Testis (tissue), 2 donors: ENCODE measurements at regions not wholly inside any gene's neighbourhood (a gene's known extent, or its start where the extent isn't known, plus 50 kb on each side); places are given as distances from the start of the nearest gene placed in this dataset.

ENCODE experiments used
- DNase-seq: peaks from one replicate; pipeline ENCODE4 v3.0.0-alpha.2; 2019
- H3K27ac ChIP-seq, 2 donors: fragments of 200-600 bp; sonication (generic); one replicate each; pipeline ENCODE4 v1.5.1; 2019
- H3K27me3 ChIP-seq: fragments of 200-600 bp; sonication (generic); one replicate; pipeline ENCODE4 v1.5.1; 2019
- H3K36me3 ChIP-seq: fragments of 200-600 bp; sonication (generic); one replicate; pipeline ENCODE4 v1.5.1; 2017; ENCODE audit warnings: low read depth; ENCODE audit errors: missing control alignments
- H3K4me1 ChIP-seq: fragments of 200-600 bp; sonication (generic); one replicate; pipeline ENCODE4 v1.5.1; 2019
- H3K4me3 ChIP-seq, 2 donors: fragments of 200-600 bp; sonication (generic); one replicate each; pipeline ENCODE4 v1.5.1; 2017 to 2019
- H3K9me3 ChIP-seq: fragments of 200-600 bp; sonication (generic); one replicate; pipeline ENCODE4 v1.5.1; 2017
- POLR2A ChIP-seq: fragments of 450-650 bp; IDR thresholded peaks from one replicate; pipeline ENCODE4 v1.6.1; 2017; ENCODE audit warnings: antibody characterized with exemption, mild to moderate bottlenecking, moderate library complexity
- WGBS, 2 donors: methylation state at CpG; one replicate each; pipeline ENCODE4 v1.1.5; 2018; 5-methylcytosine and 5-hydroxymethylcytosine counted together
- intact Hi-C: fragments of 100-400 bp; cut with DNase I; formaldehyde crosslinking; loops from one replicate; pipeline ENCODE4 v1.15.1; 2023; ENCODE audit warnings: low total_unique reads
- TF ChIP-seq, protein P1 (sequence below), 3 experiments: fragments of 450-650 bp in 2 of 3; fragments of 200-600 bp in 1 of 3; sonication (generic) in 1 of 3; IDR thresholded peaks; one replicate each; pipeline ENCODE4 v1.5.1; 2016 to 2019; ENCODE audit warnings: antibody characterized with exemption in 3 of 3, mild to moderate bottlenecking in 2 of 3, moderate library complexity in 1 of 3

DNA sequence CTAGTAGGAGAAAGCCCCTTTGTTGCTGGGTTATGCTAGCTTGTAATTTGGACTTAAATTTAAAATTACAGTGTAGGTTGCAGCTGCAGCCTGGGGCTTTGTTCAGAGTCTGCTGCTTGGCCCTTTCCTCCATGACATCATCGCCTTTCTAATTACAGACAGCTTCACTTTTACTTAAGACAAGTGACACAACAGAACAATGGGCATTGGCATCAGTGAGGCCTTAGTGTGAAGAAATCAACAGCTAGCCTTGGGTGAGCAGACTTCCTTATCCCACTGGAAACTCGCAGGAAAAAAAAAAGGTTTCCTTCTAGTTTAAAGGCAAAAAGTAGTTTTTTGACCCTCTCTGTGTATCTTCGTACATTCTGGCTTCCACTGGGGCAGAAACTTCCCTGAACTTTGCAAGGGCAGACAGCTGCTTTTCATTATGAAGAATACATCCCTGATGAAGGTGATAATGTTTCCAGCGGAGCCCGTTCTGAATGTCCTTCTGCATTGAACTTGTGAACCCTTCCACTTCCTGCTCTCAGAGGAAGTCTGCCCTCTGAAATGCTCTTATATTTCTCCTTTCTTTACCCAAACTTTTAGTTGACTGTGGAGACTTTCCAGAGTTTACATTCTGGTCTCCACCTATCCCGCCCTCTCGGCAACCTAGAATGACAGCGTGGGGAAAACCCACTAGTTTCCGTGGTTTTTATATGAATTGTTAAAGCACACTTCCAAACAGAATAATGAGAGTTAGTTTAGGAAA, 123.2 kb upstream of the FAM9C start:
- H3K4me1 ChIP-seq = no peaks in the 10 kb centered on the region
- H3K27me3 ChIP-seq = no peaks in the 10 kb centered on the region
- no peaks in the 10 kb centered on the region for H3K9me3 ChIP-seq
- H3K36me3 ChIP-seq = no peaks in the 10 kb centered on the region
- TF ChIP-seq, protein P1, sequence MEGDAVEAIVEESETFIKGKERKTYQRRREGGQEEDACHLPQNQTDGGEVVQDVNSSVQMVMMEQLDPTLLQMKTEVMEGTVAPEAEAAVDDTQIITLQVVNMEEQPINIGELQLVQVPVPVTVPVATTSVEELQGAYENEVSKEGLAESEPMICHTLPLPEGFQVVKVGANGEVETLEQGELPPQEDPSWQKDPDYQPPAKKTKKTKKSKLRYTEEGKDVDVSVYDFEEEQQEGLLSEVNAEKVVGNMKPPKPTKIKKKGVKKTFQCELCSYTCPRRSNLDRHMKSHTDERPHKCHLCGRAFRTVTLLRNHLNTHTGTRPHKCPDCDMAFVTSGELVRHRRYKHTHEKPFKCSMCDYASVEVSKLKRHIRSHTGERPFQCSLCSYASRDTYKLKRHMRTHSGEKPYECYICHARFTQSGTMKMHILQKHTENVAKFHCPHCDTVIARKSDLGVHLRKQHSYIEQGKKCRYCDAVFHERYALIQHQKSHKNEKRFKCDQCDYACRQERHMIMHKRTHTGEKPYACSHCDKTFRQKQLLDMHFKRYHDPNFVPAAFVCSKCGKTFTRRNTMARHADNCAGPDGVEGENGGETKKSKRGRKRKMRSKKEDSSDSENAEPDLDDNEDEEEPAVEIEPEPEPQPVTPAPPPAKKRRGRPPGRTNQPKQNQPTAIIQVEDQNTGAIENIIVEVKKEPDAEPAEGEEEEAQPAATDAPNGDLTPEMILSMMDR (IDR thresholded peaks at IDR 0.05) = no peak
- no peak for DNase-seq
- peak overlapping the region in 1 of 2 donors; percentile 51 for H3K27ac ChIP-seq
- intact Hi-C loops = no loop called here
- H3K4me3 ChIP-seq = no peak overlapping the region
- WGBS, 2 donors = 31 to 50% methylated on average over 9 of the region's 9 CpGs

DNA sequence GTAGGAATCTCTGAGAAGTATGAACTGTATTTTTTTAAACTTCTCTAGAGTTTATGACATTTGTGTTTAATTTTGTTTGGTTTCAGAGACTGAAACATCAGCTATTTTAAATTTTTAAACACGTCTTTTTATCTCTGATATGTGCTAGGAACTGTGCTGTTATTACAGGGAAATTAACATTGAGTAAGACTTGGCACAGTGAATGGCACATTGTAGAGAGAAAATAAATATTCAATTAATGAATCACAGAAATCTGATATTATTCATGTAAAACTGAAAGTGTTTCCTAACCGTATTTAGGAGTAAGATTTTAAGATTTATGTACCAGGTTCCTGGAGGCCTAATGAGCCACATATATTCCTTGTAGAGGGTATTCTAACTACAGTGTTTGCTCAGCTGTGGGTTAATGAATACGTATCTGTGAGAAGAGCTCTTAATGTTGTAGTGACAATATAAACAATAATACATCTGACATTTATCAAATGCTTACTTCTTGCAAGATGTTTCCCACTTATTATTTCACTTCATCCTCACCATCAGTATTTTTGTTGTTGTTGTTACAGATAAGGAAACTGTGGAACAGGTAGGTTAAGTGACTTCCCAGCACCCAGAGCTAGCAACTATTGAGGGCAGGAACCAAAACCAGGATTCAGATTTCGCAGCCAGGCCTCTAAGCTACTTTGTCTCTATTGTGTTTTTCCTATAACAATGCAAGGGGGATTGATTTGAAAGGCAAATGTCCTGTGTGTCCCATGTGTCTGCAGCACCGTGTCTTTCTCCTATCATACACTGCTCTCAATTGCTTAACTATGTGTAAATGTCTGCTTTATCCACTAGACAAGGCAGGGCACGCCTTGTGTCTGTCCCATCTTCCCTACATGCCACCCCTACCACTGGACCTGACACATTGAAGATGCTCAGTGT, 121.1 kb upstream of the FAM9C start:
- Histone ChIP-seq H3K36me3 (no peaks in the 10 kb centered on the region), H3K4me1 (no peaks in the 10 kb centered on the region), H3K27me3 (no peaks in the 10 kb centered on the region), H3K4me3 (no peak overlapping the region), H3K9me3 (no peaks in the 10 kb centered on the region), H3K27ac (no peak overlapping the region)
- TF ChIP-seq, protein P1 (IDR thresholded peaks at IDR 0.05) = no peak
- TF ChIP-seq POLR2A = no peak
- intact Hi-C loops = no loop called here
- DNase-seq = no peak
- WGBS, 2 donors = 66 to 70% methylated on average over 6 of the region's 6 CpGs

DNA sequence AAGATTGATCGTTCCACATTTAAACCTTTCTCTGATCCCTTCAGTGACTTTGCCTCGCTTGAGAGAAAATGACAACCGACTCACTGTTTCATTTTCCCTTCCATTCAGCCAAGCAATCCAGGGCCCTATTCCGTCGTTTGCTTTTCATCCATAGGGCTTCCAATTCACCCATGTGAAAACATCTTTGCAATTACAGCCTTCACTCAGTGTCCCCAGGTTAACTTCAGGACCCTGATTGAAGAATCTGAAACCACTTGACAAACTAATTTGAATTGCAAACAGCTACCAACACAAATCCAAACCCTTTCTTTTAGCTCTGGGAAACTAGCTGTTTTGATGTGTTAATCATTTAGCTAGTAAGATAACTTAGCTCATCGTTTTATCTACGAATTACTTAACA, 120.2 kb upstream of the FAM9C start:
- H3K27ac ChIP-seq = no peak overlapping the region
- WGBS, 2 donors = 66 to 70% methylated on average over 7 of the region's 7 CpGs

DNA sequence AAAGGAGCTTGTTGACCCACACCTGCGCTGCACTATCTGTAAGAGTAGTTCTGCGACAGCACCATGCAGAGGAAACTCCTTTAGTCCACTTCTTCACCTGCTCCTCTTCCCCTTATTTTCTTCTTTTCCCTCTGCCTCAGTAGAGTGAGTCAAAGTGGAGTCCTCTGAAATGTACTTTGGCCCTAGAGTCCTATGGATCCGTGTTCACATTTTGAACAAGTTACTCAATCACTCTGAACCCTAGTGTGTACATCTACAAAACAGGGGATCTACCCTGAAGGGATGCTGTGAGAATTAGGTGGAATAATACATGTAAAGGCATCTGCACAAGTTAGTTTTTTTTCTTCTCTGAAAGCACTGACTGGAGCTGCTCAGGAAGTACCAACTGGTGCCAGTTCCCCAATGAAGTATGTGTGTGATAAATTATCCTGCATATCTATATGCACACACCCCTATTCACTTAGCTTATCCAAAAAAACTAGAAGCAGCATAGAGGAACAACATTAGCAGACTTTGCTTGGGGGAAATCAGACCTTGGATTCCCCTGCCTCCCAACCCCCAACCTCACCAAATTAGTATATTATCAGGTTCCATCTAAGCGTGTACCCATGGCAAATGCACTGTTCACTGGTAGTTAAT, 118.5 kb upstream of the FAM9C start:
- 82 to 88% methylated on average over 4 of the region's 4 CpGs for whole genome bisulfite sequencing, 2 donors
- Histone ChIP-seq H3K4me3 (no peak overlapping the region), H3K4me1 (no peaks in the 10 kb centered on the region), H3K9me3 (no peaks in the 10 kb centered on the region), H3K27ac (no peak overlapping the region), H3K27me3 (no peaks in the 10 kb centered on the region), H3K36me3 (no peaks in the 10 kb centered on the region)
- intact Hi-C loops = no loop called here
- TF ChIP-seq POLR2A = no peak
- TF ChIP-seq, protein P1 (IDR thresholded peaks at IDR 0.05) = no peak
- no peak for DNase-seq

More for the DNA sequence above, 120.2 kb upstream of the FAM9C start:
- TF ChIP-seq, protein P1 (IDR thresholded peaks at IDR 0.05) = no peak
- no peak for TF ChIP-seq POLR2A
- H3K4me1 ChIP-seq = no peaks in the 10 kb centered on the region
- no peaks in the 10 kb centered on the region for H3K27me3 ChIP-seq
- no peak overlapping the region for H3K4me3 ChIP-seq
- intact Hi-C loops = no loop called here
- H3K36me3 ChIP-seq = no peaks in the 10 kb centered on the region
- DNase-seq = no peak
- H3K9me3 ChIP-seq = no peaks in the 10 kb centered on the region
